NAMALWA (cell line): ENCODE measurements at regions not wholly inside any gene's neighbourhood (a gene's known extent, or its start where the extent isn't known, plus 50 kb on each side); places are given as distances from the start of the nearest gene placed in this dataset.

Experiments used
- DNase-seq: peaks from one replicate; pipeline ENCODE4 v3.0.0-alpha.2; 2015; ENCODE audit warnings: low spot score

GRCh38 chr11:120032766-120033390, 105.0 kb downstream of the TRIM29 start:
- no peak for DNase-seq

GRCh38 chr11:120031612-120032600, 106.0 kb downstream of the TRIM29 start:
- DNase-seq = no peak

GRCh38 chr11:120031156-120031555, 106.8 kb downstream of the TRIM29 start:
- no peak for DNase-seq

- no peak for DNase-seq
Observed at GRCh38 chr11:120030411-120030810, 107.5 kb downstream of the TRIM29 start.

- no peak for DNase-seq
Observed at GRCh38 chr11:120029321-120029720, 108.6 kb downstream of the TRIM29 start.

- DNase-seq = no peak
Observed at GRCh38 chr11:120028897-120029258, 109.0 kb downstream of the TRIM29 start.

- DNase-seq = no peak
Observed at GRCh38 chr11:120028181-120028896, 109.6 kb downstream of the TRIM29 start.

GRCh38 chr11:120027546-120028180, 110.2 kb downstream of the TRIM29 start:
- no peak for DNase-seq

- no peak for DNase-seq
Observed at GRCh38 chr11:120025606-120026335, 112.1 kb downstream of the TRIM29 start.

- no peak for DNase-seq
Observed at GRCh38 chr11:120024586-120024985, 113.3 kb downstream of the TRIM29 start.

- no peak for DNase-seq
Observed at GRCh38 chr11:120024046-120024445, 113.9 kb downstream of the TRIM29 start.

- no peak for DNase-seq
Observed at GRCh38 chr11:120023551-120023950, 114.4 kb downstream of the TRIM29 start.

GRCh38 chr11:120023120-120023519, 114.8 kb downstream of the TRIM29 start:
- no peak for DNase-seq

- DNase-seq = no peak
Observed at GRCh38 chr11:120022617-120023016, 115.3 kb downstream of the TRIM29 start.

GRCh38 chr11:120021978-120022377, 115.9 kb downstream of the TRIM29 start:
- DNase-seq = no peak

- DNase-seq = no peak
Observed at GRCh38 chr11:120021391-120021953, 116.4 kb downstream of the TRIM29 start.

GRCh38 chr11:120020981-120021380, 116.9 kb downstream of the TRIM29 start:
- no peak for DNase-seq

GRCh38 chr11:120020486-120020885, 117.4 kb downstream of the TRIM29 start:
- DNase-seq = no peak

GRCh38 chr11:120019191-120019590, 118.7 kb downstream of the TRIM29 start:
- no peak for DNase-seq

- no peak for DNase-seq
Observed at GRCh38 chr11:120017582-120018150, 120.2 kb downstream of the TRIM29 start.
